MM.1S (cell line): ENCODE measurements at regions not wholly inside any gene's neighbourhood (a gene's known extent, or its start where the extent isn't known, plus 50 kb on each side); places are given as distances from the start of the nearest gene placed in this dataset.

ENCODE experiments used
- DNase-seq: peaks from one replicate; pipeline ENCODE4 v3.0.0-alpha.2; 2015
- H2AFZ ChIP-seq: fragments of 300-600 bp; sonication (generic); 2 replicates; pipeline ENCODE4 v1.6.0; 2016; ENCODE audit warnings: antibody characterized with exemption, low read length
- H3F3A ChIP-seq: fragments of 300-600 bp; sonication (generic); 2 replicates; pipeline ENCODE4 v1.6.1; 2016; ENCODE audit warnings: mild to moderate bottlenecking, antibody characterized with exemption, low read length, moderate library complexity, mixed read lengths; ENCODE audit not compliant: insufficient read depth
- H3K27ac ChIP-seq: fragments of 300-600 bp; sonication (generic); 2 replicates; pipeline ENCODE4 v1.5.1; 2016; ENCODE audit warnings: mild to moderate bottlenecking, low read length
- H3K27me3 ChIP-seq: fragments of 300-600 bp; sonication (generic); replicated peaks from 2 replicates; pipeline ENCODE4 v1.6.0; 2016; ENCODE audit warnings: low read length; ENCODE audit not compliant: insufficient read depth
- H3K36me3 ChIP-seq: fragments of 300-600 bp; sonication (generic); replicated peaks from 2 replicates; pipeline ENCODE4 v1.6.1; 2016; ENCODE audit warnings: mild to moderate bottlenecking, low read length, mixed read lengths; ENCODE audit not compliant: insufficient read depth
- H3K4me1 ChIP-seq: fragments of 300-600 bp; sonication (generic); 2 replicates; pipeline ENCODE4 v1.6.1; 2016; ENCODE audit warnings: low read length, mixed read lengths
- H3K4me2 ChIP-seq: fragments of 300-600 bp; sonication (generic); 2 replicates; pipeline ENCODE4 v1.6.0; 2016; ENCODE audit warnings: low read depth, low read length
- H3K4me3 ChIP-seq: fragments of 300-600 bp; sonication (generic); 2 replicates; pipeline ENCODE4 v1.5.1; 2016; ENCODE audit warnings: low read length, mixed read lengths
- H3K79me2 ChIP-seq: fragments of 300-600 bp; sonication (generic); 2 replicates; pipeline ENCODE4 v1.6.1; 2016; ENCODE audit warnings: mixed run types, low read length, mixed read lengths
- H3K9ac ChIP-seq: fragments of 300-600 bp; sonication (generic); 2 replicates; pipeline ENCODE4 v1.6.1; 2016; ENCODE audit warnings: low read length, mixed read lengths
- H3K9me2 ChIP-seq: fragments of 300-600 bp; sonication (generic); replicated peaks from 2 replicates; pipeline ENCODE4 v1.6.1; 2016; ENCODE audit warnings: mild to moderate bottlenecking, low read length, mixed read lengths; ENCODE audit not compliant: insufficient read depth
- H3K9me3 ChIP-seq: fragments of 300-600 bp; sonication (generic); replicated peaks from 2 replicates; pipeline ENCODE4 v1.6.1; 2016; ENCODE audit warnings: mild to moderate bottlenecking, low read length, mixed read lengths; ENCODE audit not compliant: insufficient read depth
- H4K20me1 ChIP-seq: fragments of 300-600 bp; sonication (generic); 2 replicates; pipeline ENCODE4 v1.6.1; 2016; ENCODE audit warnings: mild to moderate bottlenecking, low read length, moderate library complexity, mixed read lengths; ENCODE audit not compliant: insufficient read depth
- CTCF ChIP-seq: fragments of 300-600 bp; sonication (generic); IDR thresholded peaks from 2 replicates; pipeline ENCODE4 v1.5.1; 2016; ENCODE audit warnings: antibody characterized with exemption, low read length, mixed read lengths
- EZH2 ChIP-seq: fragments of 300-600 bp; sonication (generic); optimal IDR thresholded peaks from 2 replicates; pipeline ENCODE3; 2017; ENCODE audit warnings: low read depth, mild to moderate bottlenecking, antibody characterized with exemption, low read length, mixed read lengths
- EZH2phosphoT487 ChIP-seq: fragments of 300-600 bp; sonication (generic); IDR thresholded peaks from 2 replicates; pipeline ENCODE4 v1.6.1; 2018; ENCODE audit warnings: antibody characterized with exemption, low read length

DNA sequence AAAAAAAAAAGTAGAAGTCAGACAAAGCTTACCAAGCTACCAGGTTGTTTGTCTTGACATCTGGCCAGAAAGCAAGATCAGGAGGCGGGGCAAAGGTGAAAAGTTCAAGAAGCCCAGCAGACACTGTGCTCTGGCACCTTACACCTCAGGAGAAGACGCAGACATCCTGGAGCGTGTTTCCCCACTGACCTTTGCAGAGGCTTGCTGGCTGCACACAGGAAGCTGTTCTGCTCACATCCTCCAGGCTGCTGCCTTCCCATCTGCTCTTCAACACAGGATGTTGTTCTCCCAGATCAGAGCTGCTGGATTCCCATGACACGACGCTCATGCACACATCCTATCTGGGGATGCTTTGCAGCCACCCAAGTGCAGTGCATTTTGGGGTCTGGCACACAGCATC, 174.4 kb upstream of the KIAA1217 start:
- no peaks in the 10 kb centered on the region for H3K79me2 ChIP-seq
- no peaks in the 10 kb centered on the region for H3K36me3 ChIP-seq
- no peak overlapping the region for H3K4me2 ChIP-seq
- TF ChIP-seq CTCF: no peak
- TF ChIP-seq EZH2phosphoT487: no peak
- TF ChIP-seq EZH2: no peak
- no peaks in the 10 kb centered on the region for H3F3A ChIP-seq
- H2AFZ ChIP-seq: no peak overlapping the region
- H3K27ac ChIP-seq: no peak overlapping the region
- DNase-seq: no peak
- H4K20me1 ChIP-seq: no peaks in the 10 kb centered on the region
- H3K9me3 ChIP-seq: no peaks in the 10 kb centered on the region
- no peaks in the 10 kb centered on the region for H3K9me2 ChIP-seq
- H3K9ac ChIP-seq: no peak overlapping the region
- H3K4me1 ChIP-seq: no peaks in the 10 kb centered on the region
- no peaks in the 10 kb centered on the region for H3K27me3 ChIP-seq
- no peak overlapping the region for H3K4me3 ChIP-seq

DNA sequence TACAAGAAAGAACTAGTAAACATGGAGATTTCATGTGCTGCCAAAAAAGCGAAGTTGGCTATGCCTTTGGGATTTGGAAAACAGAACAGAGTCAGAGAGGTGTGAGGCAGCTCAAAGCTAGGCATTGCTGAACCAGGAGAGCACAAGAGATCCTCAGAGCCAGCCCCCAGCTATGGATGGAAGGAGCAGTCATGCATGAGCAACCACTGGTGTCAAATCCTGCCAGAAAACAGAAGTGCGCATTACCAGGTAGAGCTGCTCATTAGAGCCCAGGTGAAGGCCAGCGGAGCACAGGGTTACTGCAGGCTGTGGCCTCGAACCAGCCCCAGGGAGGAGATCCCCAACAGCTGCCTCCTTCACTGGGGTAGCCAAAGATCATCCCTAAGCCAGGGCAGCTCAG, 173.2 kb upstream of the KIAA1217 start:
- TF ChIP-seq EZH2 (no peak), CTCF (no peak), EZH2phosphoT487 (no peak)
- no peak for DNase-seq
- Histone ChIP-seq H3K27ac (no peak overlapping the region), H2AFZ (no peak overlapping the region), H3K36me3 (no peaks in the 10 kb centered on the region), H3K79me2 (no peaks in the 10 kb centered on the region), H3K4me2 (no peak overlapping the region), H3K27me3 (no peaks in the 10 kb centered on the region), H3K4me3 (no peak overlapping the region), H3K9me3 (no peaks in the 10 kb centered on the region), H3K4me1 (no peaks in the 10 kb centered on the region), H4K20me1 (no peaks in the 10 kb centered on the region), H3K9me2 (no peaks in the 10 kb centered on the region), H3F3A (no peaks in the 10 kb centered on the region), H3K9ac (no peak overlapping the region)

DNA sequence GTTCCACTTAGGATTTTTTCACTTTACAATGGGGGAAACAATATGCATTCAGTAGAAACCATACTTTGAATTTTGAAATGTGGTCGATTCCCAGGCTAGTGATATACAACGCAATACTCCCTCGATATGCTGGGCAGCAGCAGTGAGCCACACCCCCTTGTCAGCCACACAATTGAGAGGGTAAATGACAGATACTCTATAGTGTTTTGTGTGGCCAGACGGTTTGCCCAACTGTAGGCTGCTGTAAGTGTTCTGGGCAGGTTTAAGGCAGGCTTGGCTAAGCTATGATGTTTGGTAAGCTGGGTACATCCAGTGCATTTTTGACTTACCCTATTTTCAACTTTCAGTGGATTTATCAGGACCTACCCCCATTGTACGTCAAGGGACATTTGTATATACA, 169.6 kb upstream of the KIAA1217 start:
- H3K36me3 ChIP-seq: no peaks in the 10 kb centered on the region
- no peak overlapping the region for H3K4me2 ChIP-seq
- H4K20me1 ChIP-seq: no peaks in the 10 kb centered on the region
- H3K27me3 ChIP-seq: no peaks in the 10 kb centered on the region
- H3K9ac ChIP-seq: no peak overlapping the region
- DNase-seq: no peak
- no peaks in the 10 kb centered on the region for H3F3A ChIP-seq
- TF ChIP-seq CTCF (no peak), EZH2phosphoT487 (no peak), EZH2 (no peak)
- no peaks in the 10 kb centered on the region for H3K79me2 ChIP-seq
- no peaks in the 10 kb centered on the region for H3K9me3 ChIP-seq
- H3K4me1 ChIP-seq: no peaks in the 10 kb centered on the region
- H3K4me3 ChIP-seq: no peak overlapping the region
- H3K27ac ChIP-seq: no peak overlapping the region
- no peaks in the 10 kb centered on the region for H3K9me2 ChIP-seq
- no peak overlapping the region for H2AFZ ChIP-seq

DNA sequence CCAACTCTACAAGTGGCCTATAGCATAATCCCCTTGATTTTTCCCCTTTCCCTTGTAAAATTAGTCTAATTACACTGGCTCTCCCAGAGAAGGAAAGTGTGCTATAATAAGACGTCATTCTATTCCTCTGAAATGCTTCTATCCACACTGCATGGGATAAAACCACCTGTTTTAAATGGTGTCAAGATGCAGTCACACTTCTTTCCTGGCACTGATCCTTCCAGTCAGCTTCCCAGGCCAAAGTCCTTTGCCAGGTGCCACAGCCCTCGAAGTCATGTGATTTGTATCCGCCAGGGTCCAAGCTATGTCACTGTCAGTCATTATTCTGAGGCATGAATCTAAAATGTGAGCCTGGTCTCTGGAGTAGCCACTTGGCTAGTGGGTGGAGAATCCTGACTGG, 169.0 kb upstream of the KIAA1217 start:
- no peaks in the 10 kb centered on the region for H3K9me2 ChIP-seq
- H3K36me3 ChIP-seq: no peaks in the 10 kb centered on the region
- no peaks in the 10 kb centered on the region for H3K27me3 ChIP-seq
- H3K4me2 ChIP-seq: no peak overlapping the region
- no peaks in the 10 kb centered on the region for H3K9me3 ChIP-seq
- no peak overlapping the region for H3K27ac ChIP-seq
- DNase-seq: no peak
- no peak overlapping the region for H2AFZ ChIP-seq
- H3K4me3 ChIP-seq: no peak overlapping the region
- no peak overlapping the region for H3K9ac ChIP-seq
- no peaks in the 10 kb centered on the region for H3F3A ChIP-seq
- H4K20me1 ChIP-seq: no peaks in the 10 kb centered on the region
- H3K79me2 ChIP-seq: no peaks in the 10 kb centered on the region
- H3K4me1 ChIP-seq: no peaks in the 10 kb centered on the region
- no peak for TF ChIP-seq EZH2
- no peak for TF ChIP-seq EZH2phosphoT487
- TF ChIP-seq CTCF: no peak
